ENCODE measurements at regions not wholly inside any gene's neighbourhood (a gene's known extent, or its start where the extent isn't known, plus 50 kb on each side); places are given as distances from the start of the nearest gene placed in this dataset.

- DNase-seq: no peak
Measured at GRCh38 chr7:106178593-106179134, 66.6 kb upstream of the SYPL1 start.

GRCh38 chr7:106177738-106178592 is 65.9 kb upstream of the SYPL1 start:
- Histone ChIP-seq H3K27ac (ENCODE audit: insufficient read depth, low read length, poor library complexity, severe bottlenecking) (no peak overlapping the region), H3K4me1 (ENCODE audit: control insufficient read depth, insufficient read depth, low read length, poor library complexity, severe bottlenecking) (no peaks in the 10 kb centered on the region), H3K9me3 (ENCODE audit: control insufficient read depth, low read length) (no peaks in the 10 kb centered on the region), H3K27me3 (replicated peaks; ENCODE audit: control insufficient read depth, insufficient read depth, low read length, poor library complexity, severe bottlenecking) (no peaks in the 10 kb centered on the region), H3K4me3 (ENCODE audit: insufficient read depth, low read depth, low read length, poor library complexity, severe bottlenecking) (no peak overlapping the region), H3K36me3 (ENCODE audit: control insufficient read depth, insufficient read depth, low read length) (no peaks in the 10 kb centered on the region)
- no peak for DNase-seq

More at GRCh38 chr7:106178593-106179134, 66.6 kb upstream of the SYPL1 start:
- H3K36me3 ChIP-seq (ENCODE audit: control insufficient read depth, insufficient read depth, low read length): no peaks in the 10 kb centered on the region
- no peak overlapping the region for H3K4me3 ChIP-seq (ENCODE audit: insufficient read depth, low read depth, low read length, poor library complexity, severe bottlenecking)
- H3K9me3 ChIP-seq (ENCODE audit: control insufficient read depth, low read length): no peaks in the 10 kb centered on the region
- H3K4me1 ChIP-seq (ENCODE audit: control insufficient read depth, insufficient read depth, low read length, poor library complexity, severe bottlenecking): no peaks in the 10 kb centered on the region
- no peak overlapping the region for H3K27ac ChIP-seq (ENCODE audit: insufficient read depth, low read length, poor library complexity, severe bottlenecking)
- H3K27me3 ChIP-seq (replicated peaks; ENCODE audit: control insufficient read depth, insufficient read depth, low read length, poor library complexity, severe bottlenecking): no peaks in the 10 kb centered on the region

GRCh38 chr7:106177300-106177690 is 65.2 kb upstream of the SYPL1 start:
- H3K36me3 ChIP-seq (ENCODE audit: control insufficient read depth, insufficient read depth, low read length): no peaks in the 10 kb centered on the region
- H3K27me3 ChIP-seq (replicated peaks; ENCODE audit: control insufficient read depth, insufficient read depth, low read length, poor library complexity, severe bottlenecking): no peaks in the 10 kb centered on the region
- no peak for DNase-seq
- H3K4me3 ChIP-seq (ENCODE audit: insufficient read depth, low read depth, low read length, poor library complexity, severe bottlenecking): no peak overlapping the region
- no peaks in the 10 kb centered on the region for H3K9me3 ChIP-seq (ENCODE audit: control insufficient read depth, low read length)
- H3K4me1 ChIP-seq (ENCODE audit: control insufficient read depth, insufficient read depth, low read length, poor library complexity, severe bottlenecking): no peaks in the 10 kb centered on the region
- H3K27ac ChIP-seq (ENCODE audit: insufficient read depth, low read length, poor library complexity, severe bottlenecking): no peak overlapping the region

GRCh38 chr7:106176414-106177299 is 64.5 kb upstream of the SYPL1 start:
- H3K4me3 ChIP-seq (ENCODE audit: insufficient read depth, low read depth, low read length, poor library complexity, severe bottlenecking): no peak overlapping the region
- DNase-seq: peak; percentile 22 to 49 (median 38)
- H3K27ac ChIP-seq (ENCODE audit: insufficient read depth, low read length, poor library complexity, severe bottlenecking): no peak overlapping the region

GRCh38 chr7:106175507-106175906 is 63.4 kb upstream of the SYPL1 start:
- no peaks in the 10 kb centered on the region for H3K27me3 ChIP-seq (replicated peaks; ENCODE audit: control insufficient read depth, insufficient read depth, low read length, poor library complexity, severe bottlenecking)
- DNase-seq: no peak
- no peaks in the 10 kb centered on the region for H3K9me3 ChIP-seq (ENCODE audit: control insufficient read depth, low read length)
- no peaks in the 10 kb centered on the region for H3K36me3 ChIP-seq (ENCODE audit: control insufficient read depth, insufficient read depth, low read length)
- no peak overlapping the region for H3K4me3 ChIP-seq (ENCODE audit: insufficient read depth, low read depth, low read length, poor library complexity, severe bottlenecking)
- H3K4me1 ChIP-seq (ENCODE audit: control insufficient read depth, insufficient read depth, low read length, poor library complexity, severe bottlenecking): no peaks in the 10 kb centered on the region
- H3K27ac ChIP-seq (ENCODE audit: insufficient read depth, low read length, poor library complexity, severe bottlenecking): no peak overlapping the region

More at GRCh38 chr7:106176414-106177299, 64.5 kb upstream of the SYPL1 start:
- H3K36me3 ChIP-seq (ENCODE audit: control insufficient read depth, insufficient read depth, low read length): no peaks in the 10 kb centered on the region
- no peaks in the 10 kb centered on the region for H3K9me3 ChIP-seq (ENCODE audit: control insufficient read depth, low read length)
- no peaks in the 10 kb centered on the region for H3K4me1 ChIP-seq (ENCODE audit: control insufficient read depth, insufficient read depth, low read length, poor library complexity, severe bottlenecking)
- H3K27me3 ChIP-seq (replicated peaks; ENCODE audit: control insufficient read depth, insufficient read depth, low read length, poor library complexity, severe bottlenecking): no peaks in the 10 kb centered on the region

GRCh38 chr7:106170651-106171050 is 58.5 kb upstream of the SYPL1 start:
- H3K27ac ChIP-seq (ENCODE audit: insufficient read depth, low read length, poor library complexity, severe bottlenecking): no peak overlapping the region
- no peaks in the 10 kb centered on the region for H3K9me3 ChIP-seq (ENCODE audit: control insufficient read depth, low read length)
- no peak for DNase-seq
- H3K4me3 ChIP-seq (ENCODE audit: insufficient read depth, low read depth, low read length, poor library complexity, severe bottlenecking): no peak overlapping the region
- H3K27me3 ChIP-seq (replicated peaks; ENCODE audit: control insufficient read depth, insufficient read depth, low read length, poor library complexity, severe bottlenecking): no peaks in the 10 kb centered on the region
- H3K4me1 ChIP-seq (ENCODE audit: control insufficient read depth, insufficient read depth, low read length, poor library complexity, severe bottlenecking): no peaks in the 10 kb centered on the region
- H3K36me3 ChIP-seq (ENCODE audit: control insufficient read depth, insufficient read depth, low read length): no peaks in the 10 kb centered on the region

GRCh38 chr7:106169821-106170610 is 57.9 kb upstream of the SYPL1 start:
- Histone ChIP-seq H3K4me1 (ENCODE audit: control insufficient read depth, insufficient read depth, low read length, poor library complexity, severe bottlenecking) (no peaks in the 10 kb centered on the region), H3K9me3 (ENCODE audit: control insufficient read depth, low read length) (no peaks in the 10 kb centered on the region), H3K4me3 (ENCODE audit: insufficient read depth, low read depth, low read length, poor library complexity, severe bottlenecking) (no peak overlapping the region), H3K36me3 (ENCODE audit: control insufficient read depth, insufficient read depth, low read length) (no peaks in the 10 kb centered on the region), H3K27ac (ENCODE audit: insufficient read depth, low read length, poor library complexity, severe bottlenecking) (no peak overlapping the region), H3K27me3 (replicated peaks; ENCODE audit: control insufficient read depth, insufficient read depth, low read length, poor library complexity, severe bottlenecking) (no peaks in the 10 kb centered on the region)
- no peak for DNase-seq

- peaks cover 3% of the 10 kb centered on the region for H3K9me3 ChIP-seq (ENCODE audit: control insufficient read depth, low read length)
- H3K4me3 ChIP-seq (ENCODE audit: insufficient read depth, low read depth, low read length, poor library complexity, severe bottlenecking): no peak overlapping the region
- H3K27ac ChIP-seq (ENCODE audit: insufficient read depth, low read length, poor library complexity, severe bottlenecking): no peak overlapping the region
- no peaks in the 10 kb centered on the region for H3K27me3 ChIP-seq (replicated peaks; ENCODE audit: control insufficient read depth, insufficient read depth, low read length, poor library complexity, severe bottlenecking)
- no peaks in the 10 kb centered on the region for H3K4me1 ChIP-seq (ENCODE audit: control insufficient read depth, insufficient read depth, low read length, poor library complexity, severe bottlenecking)
- DNase-seq: no peak
- H3K36me3 ChIP-seq (ENCODE audit: control insufficient read depth, insufficient read depth, low read length): no peaks in the 10 kb centered on the region
Measured at GRCh38 chr7:106167439-106168136, 55.5 kb upstream of the SYPL1 start.
